GM08714 (cell line): ENCODE measurements at regions not wholly inside any gene's neighbourhood (a gene's known extent, or its start where the extent isn't known, plus 50 kb on each side); places are given as distances from the start of the nearest gene placed in this dataset.

Experiments used
- H3K4me3 ChIP-seq: fragments of 200-500 bp; sonication (Bioruptor generic); 2 replicates; pipeline ENCODE4 v1.5.1; 2014; ENCODE audit warnings: mild to moderate bottlenecking, low read length, inconsistent platforms
- ZNF274 ChIP-seq: IDR thresholded peaks from 2 replicates; pipeline ENCODE4 v1.6.1; 2012; ENCODE audit warnings: mild to moderate bottlenecking, low read depth, low read length

DNA sequence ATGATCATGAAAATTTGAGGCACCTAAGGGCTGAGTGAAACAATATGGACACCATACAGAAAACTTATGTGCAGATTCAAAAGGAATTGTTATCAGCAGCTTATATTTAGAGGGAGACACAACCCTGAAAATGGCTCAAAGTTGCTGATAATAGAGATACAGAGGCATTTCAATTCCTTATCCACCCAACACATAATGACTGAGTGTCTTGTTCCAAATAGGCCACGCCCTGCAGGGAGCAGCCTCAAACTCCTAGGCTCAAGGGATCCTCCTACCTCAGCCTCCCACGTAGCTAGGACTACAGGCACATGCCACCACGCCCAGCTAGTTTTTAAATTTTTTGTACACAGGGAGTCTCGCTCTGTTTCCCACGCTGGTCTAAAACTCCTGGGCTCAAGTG, 79.0 kb downstream of the LBH start:
- no peak overlapping the region for H3K4me3 ChIP-seq
- TF ChIP-seq ZNF274 = no peak

DNA sequence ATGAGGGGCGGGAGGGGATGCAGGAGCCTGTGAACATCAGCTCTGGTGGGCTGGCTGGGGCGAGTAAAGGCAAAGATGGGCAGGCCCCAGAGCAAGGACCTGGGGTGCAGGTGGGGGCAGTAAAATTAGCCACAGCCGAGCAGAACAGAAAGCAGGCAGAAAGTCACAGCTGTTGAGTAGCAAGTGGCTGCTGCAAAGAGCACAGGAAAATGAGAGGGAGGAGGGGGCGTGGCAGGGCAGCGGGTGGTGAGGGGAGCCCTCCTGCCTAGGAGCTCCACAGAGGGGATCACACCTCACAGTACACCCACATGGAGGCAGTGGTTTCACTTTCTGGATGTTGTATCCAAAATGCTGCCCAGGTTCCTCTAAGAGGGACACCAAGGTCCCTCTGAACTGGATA, 79.6 kb downstream of the LBH start:
- no peak overlapping the region for H3K4me3 ChIP-seq
- TF ChIP-seq ZNF274 = no peak

DNA sequence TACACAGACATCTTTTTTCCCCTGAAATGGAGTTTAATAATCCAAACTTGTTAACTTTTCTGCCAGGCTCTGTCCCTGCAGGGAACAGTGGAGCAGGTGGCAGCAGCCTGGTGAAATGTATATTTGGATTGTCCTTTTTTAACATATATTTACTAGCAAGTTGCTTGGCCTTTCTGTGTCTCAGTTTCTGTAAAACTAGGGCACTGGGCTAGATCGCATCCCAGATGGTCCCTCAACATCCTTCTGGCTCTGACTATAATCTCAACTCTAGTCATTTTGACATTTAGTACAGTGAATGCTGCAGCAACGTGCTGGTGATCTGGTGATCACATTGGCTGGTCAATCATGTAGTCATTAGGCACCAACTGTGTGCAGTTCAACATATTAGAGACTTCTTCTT, 80.4 kb downstream of the LBH start:
- no peak overlapping the region for H3K4me3 ChIP-seq
- no peak for TF ChIP-seq ZNF274

DNA sequence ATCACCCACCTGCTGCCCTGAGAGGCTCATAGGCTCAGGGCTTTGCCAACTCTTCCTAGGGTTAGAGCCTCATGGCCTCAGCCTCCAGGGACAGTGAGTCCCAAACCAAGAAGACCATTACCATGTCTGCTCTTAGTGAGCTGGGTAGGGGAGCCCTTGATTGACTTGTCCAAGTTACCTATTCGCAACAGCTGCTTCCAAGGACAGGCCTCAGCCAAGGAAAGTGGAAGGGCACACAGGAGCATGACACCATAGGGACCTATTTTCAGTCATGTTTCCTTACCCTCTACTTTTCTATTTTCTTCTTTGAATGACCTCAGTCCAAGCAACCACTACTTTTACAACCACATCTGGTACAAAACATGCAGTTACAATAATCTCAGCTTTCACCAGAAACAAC, 81.6 kb downstream of the LBH start:
- no peak for TF ChIP-seq ZNF274
- no peak overlapping the region for H3K4me3 ChIP-seq

DNA sequence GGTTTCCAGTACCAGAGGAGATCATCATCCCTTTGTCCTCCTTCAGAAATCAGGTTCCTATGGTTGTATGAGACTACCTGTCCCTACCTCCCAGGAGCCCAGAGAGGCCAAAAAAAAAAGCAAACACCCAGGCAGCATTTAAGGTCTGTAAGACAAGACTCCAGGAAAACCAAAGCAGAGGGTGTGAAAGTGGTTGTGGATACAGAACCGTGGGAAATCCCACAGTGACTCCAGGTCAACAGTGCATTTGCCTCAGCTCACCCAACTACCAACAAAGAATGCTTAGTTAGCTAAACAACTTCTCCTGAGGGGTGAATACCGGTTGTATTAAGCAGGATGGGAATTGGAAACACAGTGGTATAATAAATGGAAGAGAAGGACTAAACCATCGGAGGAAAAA, 83.6 kb downstream of the LBH start:
- no peak for TF ChIP-seq ZNF274
- H3K4me3 ChIP-seq = no peak overlapping the region

DNA sequence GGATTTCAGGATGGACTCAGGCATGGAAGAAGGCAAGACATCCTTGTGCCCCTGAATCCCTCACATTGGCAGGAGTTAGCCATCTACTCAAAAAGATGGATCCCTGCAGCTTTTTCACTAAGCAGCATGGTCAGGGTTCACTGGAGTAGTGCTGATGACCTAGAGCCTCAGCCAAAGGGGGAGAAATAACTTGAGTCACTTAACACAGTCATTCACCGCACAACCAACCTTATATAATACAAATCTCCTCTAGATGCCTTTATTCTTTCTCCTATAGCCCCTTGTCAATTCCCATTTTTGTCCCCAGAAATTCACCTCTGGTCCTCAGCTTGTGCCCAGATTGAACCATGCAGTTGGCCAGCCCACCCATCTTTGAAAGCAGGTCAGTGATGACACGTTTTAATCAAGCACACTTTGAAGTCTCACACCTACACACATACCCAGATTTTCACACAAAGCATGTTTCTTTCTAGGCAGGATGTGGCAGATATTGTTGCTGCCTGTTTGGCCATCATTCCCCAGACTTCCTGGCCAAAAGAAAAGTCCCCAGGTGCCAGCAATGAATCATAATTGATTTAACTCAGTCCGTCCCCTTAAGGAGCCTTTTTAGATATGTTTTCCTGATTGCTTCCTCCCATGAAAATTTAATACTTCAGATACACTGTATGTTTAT, 84.2 kb downstream of the LBH start:
- no peak overlapping the region for H3K4me3 ChIP-seq
- TF ChIP-seq ZNF274 = no peak

DNA sequence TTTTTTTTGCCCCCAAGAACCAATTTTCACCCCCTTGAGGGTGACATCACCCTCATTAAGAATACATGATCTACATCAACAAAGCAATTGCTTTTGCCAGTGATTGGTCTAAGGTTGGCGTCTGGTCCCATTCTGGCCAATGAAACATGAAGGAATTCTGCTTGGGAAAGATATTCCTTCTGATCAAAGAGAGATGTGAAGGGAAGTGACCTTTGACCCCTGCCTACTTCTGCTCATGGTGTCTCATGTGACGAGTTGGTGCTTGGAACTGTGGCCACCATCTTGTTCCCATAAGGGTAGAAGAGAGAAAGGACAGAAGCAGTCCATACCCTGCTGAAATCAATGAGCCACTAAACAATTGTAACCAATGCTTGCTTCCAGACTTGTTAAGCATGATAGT, 85.1 kb downstream of the LBH start:
- no peak for TF ChIP-seq ZNF274
- H3K4me3 ChIP-seq = no peak overlapping the region

DNA sequence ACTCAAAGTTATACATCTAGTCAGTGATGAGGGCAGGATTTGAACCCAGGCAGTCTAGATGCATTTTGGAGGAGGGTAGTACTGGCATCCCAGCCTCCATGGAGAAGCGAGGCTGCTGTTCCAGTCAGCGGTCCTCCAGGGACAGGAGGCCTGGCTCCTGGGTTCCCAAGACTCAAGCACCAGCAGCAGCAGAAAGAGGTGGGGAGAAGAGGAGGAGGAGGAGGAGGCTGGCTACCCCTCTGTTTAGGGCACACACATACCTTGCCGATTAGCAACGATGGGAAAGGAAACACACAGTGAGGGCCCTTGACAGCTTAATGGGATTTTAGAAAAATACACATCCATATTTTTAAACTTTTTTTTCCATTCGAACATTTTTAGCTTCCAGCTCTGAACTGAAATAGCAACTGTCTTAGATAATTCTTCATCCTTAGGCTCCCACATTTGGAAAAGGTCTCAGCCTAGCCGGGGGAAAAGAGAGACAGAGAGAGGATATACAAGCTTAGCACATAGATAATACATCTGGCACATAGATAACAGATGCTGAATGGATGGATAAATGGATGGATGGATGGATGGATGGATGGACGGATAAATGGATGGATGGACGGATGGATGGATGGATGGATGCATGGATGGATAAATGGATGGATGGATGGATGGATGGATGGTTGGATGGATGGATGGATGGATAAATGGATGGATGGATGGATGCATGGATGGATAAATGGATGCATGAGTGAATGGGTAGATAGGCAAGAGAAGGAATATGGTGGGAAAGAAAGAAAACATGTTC, 87.9 kb downstream of the LBH start:
- no peak for TF ChIP-seq ZNF274

DNA sequence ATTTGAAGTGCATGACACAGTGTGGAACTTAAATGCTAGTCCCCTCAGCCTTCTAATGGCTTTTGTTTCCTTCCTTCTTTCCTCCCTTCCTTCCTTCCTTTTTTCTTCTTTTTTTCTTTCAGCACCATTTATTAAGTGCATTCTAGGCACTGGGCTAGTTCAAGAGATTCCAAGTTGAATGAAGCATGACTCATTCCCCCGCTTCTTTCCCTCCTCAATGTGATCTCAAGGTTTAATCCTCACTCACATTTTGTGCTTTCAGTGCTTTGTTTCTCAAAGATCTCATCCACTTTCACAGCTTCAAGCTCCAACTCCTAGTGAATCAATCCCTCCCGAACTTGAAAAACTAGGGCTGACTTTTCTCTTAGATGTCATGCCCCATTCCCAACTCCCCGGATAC, 90.1 kb downstream of the LBH start:
- H3K4me3 ChIP-seq = no peak overlapping the region
- no peak for TF ChIP-seq ZNF274

More for the DNA sequence above, 87.9 kb downstream of the LBH start:
- H3K4me3 ChIP-seq = no peak overlapping the region

DNA sequence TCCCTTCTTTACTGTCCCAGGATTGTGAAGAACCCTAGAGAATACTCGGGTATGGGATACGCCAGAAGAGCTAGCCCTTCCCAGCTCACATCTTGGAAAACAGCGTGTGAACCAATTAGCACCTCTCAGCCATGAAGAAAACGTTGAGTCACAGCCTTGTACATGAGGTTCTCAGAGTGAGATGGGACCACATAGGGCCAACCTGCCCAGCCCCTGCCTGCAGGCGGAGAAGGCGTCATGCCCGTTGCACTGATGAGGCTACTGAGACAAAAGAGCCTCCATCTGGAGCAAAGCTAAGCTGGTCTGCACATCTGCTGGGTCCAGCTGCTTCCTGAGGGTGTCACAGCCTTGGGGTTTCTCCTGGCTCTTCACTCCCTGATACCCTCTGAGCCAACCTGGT, 92.2 kb downstream of the LBH start:
- TF ChIP-seq ZNF274 = no peak
- no peak overlapping the region for H3K4me3 ChIP-seq

DNA sequence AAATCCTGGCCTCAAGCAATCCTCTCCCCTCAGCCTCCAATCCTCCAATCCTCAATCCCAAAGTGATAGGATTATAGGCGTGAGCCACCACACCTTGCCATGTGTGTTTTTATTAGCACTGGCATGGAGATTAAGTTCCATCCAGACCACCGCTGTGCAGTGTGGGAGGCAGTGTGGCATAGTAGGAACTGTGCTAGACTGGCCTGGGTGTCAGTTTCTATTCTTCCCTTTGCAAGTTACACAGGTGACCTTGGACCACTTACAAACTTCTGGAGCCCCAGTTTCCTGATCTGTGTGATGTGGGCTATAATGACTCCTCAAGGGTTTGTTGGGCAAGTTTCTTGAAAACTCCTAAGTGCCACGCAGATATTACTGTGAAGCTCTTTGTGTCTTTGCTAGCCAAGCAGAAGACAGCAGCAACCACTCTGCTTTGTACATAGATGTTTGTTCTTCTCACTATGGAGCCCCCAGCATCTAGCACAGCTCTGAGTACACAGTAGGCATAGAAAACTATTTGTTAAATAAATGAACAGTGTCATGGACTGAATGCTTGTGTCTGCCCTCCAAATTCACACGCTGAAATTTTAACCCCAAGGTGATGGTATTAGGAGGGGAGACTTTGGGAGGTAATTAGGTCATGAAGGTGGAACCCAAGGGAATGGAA, 93.0 kb downstream of the LBH start:
- H3K4me3 ChIP-seq = no peak overlapping the region
- no peak for TF ChIP-seq ZNF274

DNA sequence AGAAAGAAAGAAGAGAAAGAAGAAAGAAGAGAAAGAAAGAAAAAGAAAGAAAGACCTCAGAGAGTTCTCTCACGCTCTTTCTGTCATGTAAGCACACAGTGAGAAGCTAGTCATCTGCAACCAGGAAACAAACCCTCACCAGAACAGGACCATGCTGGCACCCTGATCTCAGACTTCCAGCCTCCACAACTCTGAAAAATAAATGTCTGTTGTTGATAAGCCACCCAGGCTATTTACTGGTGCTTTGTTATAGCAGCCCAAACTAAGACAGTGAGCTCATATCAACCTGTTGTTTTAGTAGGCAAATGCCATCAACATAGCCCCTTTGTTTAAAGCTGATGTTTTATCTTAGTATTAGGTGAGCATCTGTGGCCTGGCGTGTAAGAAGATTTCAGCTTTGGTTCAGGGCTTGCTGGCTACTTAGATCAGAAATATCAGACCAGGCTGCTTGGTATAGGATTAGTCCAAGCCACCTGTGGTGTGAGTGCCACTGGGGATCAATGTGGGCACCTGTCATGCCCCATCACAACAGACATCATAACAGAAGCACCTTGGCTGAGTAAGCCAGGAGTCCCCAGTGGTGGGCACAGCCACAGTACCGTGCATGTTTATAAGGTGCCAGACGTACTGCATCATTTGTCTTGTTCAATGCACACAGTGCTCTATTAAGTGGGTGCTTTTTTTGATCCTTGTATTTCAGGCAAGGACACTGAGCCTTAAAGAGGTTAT, 94.4 kb downstream of the LBH start:
- TF ChIP-seq ZNF274 = no peak
- no peak overlapping the region for H3K4me3 ChIP-seq

DNA sequence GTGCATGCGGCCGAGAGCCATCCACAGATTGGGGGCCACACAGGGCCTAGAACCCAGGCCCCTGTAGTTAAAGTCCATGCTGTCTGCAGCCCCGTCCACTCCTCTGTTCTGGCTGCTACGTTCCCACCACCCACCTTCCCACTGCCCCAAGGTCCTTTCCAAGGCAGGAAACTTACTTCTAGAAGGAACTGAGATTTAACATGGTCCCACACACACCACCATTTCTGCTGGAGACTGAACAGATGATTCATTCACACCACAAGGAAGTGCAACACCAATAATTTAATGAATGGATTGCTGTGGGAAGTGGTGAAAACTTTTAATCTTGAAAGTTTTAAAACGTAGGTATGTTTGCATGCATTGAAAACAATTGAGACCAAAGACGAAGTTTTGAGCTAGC, 95.2 kb downstream of the LBH start:
- no peak for TF ChIP-seq ZNF274
- no peak overlapping the region for H3K4me3 ChIP-seq

DNA sequence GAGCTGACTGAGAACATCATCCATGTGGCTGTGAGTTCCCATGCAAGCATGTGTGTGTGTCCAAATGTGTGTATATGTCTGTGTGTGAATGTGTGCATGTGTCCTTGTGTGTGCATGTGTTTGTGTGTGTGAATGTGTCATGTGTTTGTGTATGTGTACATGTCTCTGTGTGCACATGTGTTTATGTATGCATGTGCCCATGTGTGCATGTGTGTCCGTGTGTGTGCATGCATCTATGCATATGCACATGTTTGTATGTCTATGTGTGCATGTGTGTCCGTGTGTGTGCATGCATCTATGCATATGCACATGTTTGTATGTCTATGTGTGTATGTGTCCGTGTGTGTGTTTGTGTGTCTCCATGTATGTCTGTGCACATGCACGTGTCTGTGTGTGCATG, 99.7 kb downstream of the LBH start:
- no peak overlapping the region for H3K4me3 ChIP-seq
- no peak for TF ChIP-seq ZNF274
